ENCODE measurements at regions not wholly inside any gene's neighbourhood (a gene's known extent, or its start where the extent isn't known, plus 50 kb on each side); places are given as distances from the start of the nearest gene placed in this dataset.

GRCh38 chr21:15483138-15483780 lies 246.5 kb upstream of the USP25 start:
- Histone ChIP-seq H3K36me3 (no peaks in the 10 kb centered on the region), H3K4me3 (no peak overlapping the region), H3K27ac (no peak overlapping the region), H3K27me3 (no peaks in the 10 kb centered on the region), H3K4me1 (no peaks in the 10 kb centered on the region), H3K9me3 (no peaks in the 10 kb centered on the region)
- peak in 1 of 3 donors; percentile 59 for TF ChIP-seq POLR2AphosphoS5 (IDR thresholded peaks at IDR 0.05)
- peak; percentile 72 to 95 (median 86) for TF ChIP-seq CTCF (IDR thresholded peaks at IDR 0.05)
- TF ChIP-seq POLR2A (IDR thresholded peaks at IDR 0.05), result no peak
- intact Hi-C loops (cut with DNase I; ENCODE audit: low total_unique reads), result no loop called here
- DNase-seq (ENCODE audit: low spot score in 2 of 2), result peak; percentile 71 to 86

- TF ChIP-seq POLR2A (IDR thresholded peaks at IDR 0.05), result no peak
- no peak for TF ChIP-seq POLR2AphosphoS5 (IDR thresholded peaks at IDR 0.05)
- no peak for TF ChIP-seq CTCF (IDR thresholded peaks at IDR 0.05)
- no peaks in the 10 kb centered on the region for H3K27me3 ChIP-seq
- H3K36me3 ChIP-seq, result no peaks in the 10 kb centered on the region
- no peaks in the 10 kb centered on the region for H3K4me1 ChIP-seq
- H3K9me3 ChIP-seq, result no peaks in the 10 kb centered on the region
- intact Hi-C loops (cut with DNase I; ENCODE audit: low total_unique reads), result loop anchor here (5.0 kb wide), 1 partner anchor 109 kb away; no protein-coding TSS in a partner anchor
- DNase-seq (ENCODE audit: low spot score in 2 of 2), result no peak
- H3K27ac ChIP-seq, result no peak overlapping the region
- no peak overlapping the region for H3K4me3 ChIP-seq
These were observed 243.2 kb upstream of the USP25 start for GRCh38 chr21:15486460-15487195.

GRCh38 chr21:15487196-15487550 lies 242.6 kb upstream of the USP25 start:
- H3K27ac ChIP-seq, result no peak overlapping the region
- H3K9me3 ChIP-seq, result no peaks in the 10 kb centered on the region
- no peaks in the 10 kb centered on the region for H3K27me3 ChIP-seq
- intact Hi-C loops (cut with DNase I; ENCODE audit: low total_unique reads), result loop anchor here (5.0 kb wide), 1 partner anchor 110 kb away; no protein-coding TSS in a partner anchor
- no peaks in the 10 kb centered on the region for H3K4me1 ChIP-seq
- no peak overlapping the region for H3K4me3 ChIP-seq
- H3K36me3 ChIP-seq, result no peaks in the 10 kb centered on the region
- TF ChIP-seq POLR2AphosphoS5 (IDR thresholded peaks at IDR 0.05), result no peak
- DNase-seq (ENCODE audit: low spot score in 2 of 2), result no peak

- no peak for DNase-seq (ENCODE audit: low spot score in 2 of 2)
- H3K9me3 ChIP-seq, result no peaks in the 10 kb centered on the region
- H3K4me3 ChIP-seq, result no peak overlapping the region
- intact Hi-C loops (cut with DNase I; ENCODE audit: low total_unique reads), result no loop called here
- TF ChIP-seq POLR2A (IDR thresholded peaks at IDR 0.05) (no peak), POLR2AphosphoS5 (IDR thresholded peaks at IDR 0.05) (no peak), CTCF (IDR thresholded peaks at IDR 0.05) (no peak)
- no peaks in the 10 kb centered on the region for H3K27me3 ChIP-seq
- no peak overlapping the region for H3K27ac ChIP-seq
- H3K4me1 ChIP-seq, result no peaks in the 10 kb centered on the region
- no peaks in the 10 kb centered on the region for H3K36me3 ChIP-seq
These were observed 238.7 kb upstream of the USP25 start for GRCh38 chr21:15491100-15491499.

GRCh38 chr21:15493646-15494045 lies 236.1 kb upstream of the USP25 start:
- H3K27ac ChIP-seq, result no peak overlapping the region
- no peaks in the 10 kb centered on the region for H3K9me3 ChIP-seq
- no peaks in the 10 kb centered on the region for H3K36me3 ChIP-seq
- TF ChIP-seq POLR2AphosphoS5 (IDR thresholded peaks at IDR 0.05) (no peak), CTCF (IDR thresholded peaks at IDR 0.05) (no peak), POLR2A (IDR thresholded peaks at IDR 0.05) (no peak)
- no peaks in the 10 kb centered on the region for H3K27me3 ChIP-seq
- intact Hi-C loops (cut with DNase I; ENCODE audit: low total_unique reads), result no loop called here
- DNase-seq (ENCODE audit: low spot score in 2 of 2), result no peak
- H3K4me1 ChIP-seq, result no peaks in the 10 kb centered on the region
- H3K4me3 ChIP-seq, result no peak overlapping the region

Data from breast epithelium (tissue), 4 donors.